ENCODE measurements at regions not wholly inside any gene's neighbourhood (a gene's known extent, or its start where the extent isn't known, plus 50 kb on each side); places are given as distances from the start of the nearest gene placed in this dataset.
"Not testable (repeated sequence)": the region's sequence is repeated elsewhere in the genome, so short reads cannot be mapped to it uniquely, and the experiment has no call there.

- DNase-seq: no peak
Observed at GRCh38 chr5:119897537-119898370, 268.4 kb downstream of the FAM170A start.

- DNase-seq: no peak
Observed at GRCh38 chr5:119899981-119900380, 270.6 kb downstream of the FAM170A start.

- DNase-seq: no peak
Observed at GRCh38 chr5:119902593-119902992, 273.2 kb downstream of the FAM170A start.

- DNase-seq: no peak
Observed at GRCh38 chr5:119913425-119913824, 284.1 kb downstream of the FAM170A start.

- no peak for DNase-seq
Observed at GRCh38 chr5:119919279-119919678, 289.9 kb downstream of the FAM170A start.

GRCh38 chr5:119926301-119926700 lies 296.9 kb downstream of the FAM170A start:
- no peak for DNase-seq

GRCh38 chr5:119928974-119929373 lies 299.6 kb downstream of the FAM170A start:
- DNase-seq: no peak

- no peak for DNase-seq
Observed at GRCh38 chr5:119930490-119930889, 301.1 kb downstream of the FAM170A start.

- peak; percentile 19 for DNase-seq
Observed at GRCh38 chr5:119943148-119943547, 313.8 kb downstream of the FAM170A start.

GRCh38 chr5:119945691-119946090 lies 316.3 kb downstream of the FAM170A start:
- DNase-seq: no peak

- DNase-seq: no peak
Observed at GRCh38 chr5:119948162-119948561, 318.8 kb downstream of the FAM170A start.

- no peak for DNase-seq
Observed at GRCh38 chr5:119949426-119949999, 320.2 kb downstream of the FAM170A start.

GRCh38 chr5:119951330-119951934 lies 322.1 kb downstream of the FAM170A start:
- no peak for DNase-seq

GRCh38 chr5:119953474-119953873 lies 324.1 kb downstream of the FAM170A start:
- DNase-seq: no peak

- DNase-seq: no peak
Observed at GRCh38 chr5:119954106-119954505, 324.7 kb downstream of the FAM170A start.

- no peak for DNase-seq
Observed at GRCh38 chr5:119961993-119962392, 332.6 kb downstream of the FAM170A start.

GRCh38 chr5:119966028-119966427 lies 336.7 kb downstream of the FAM170A start:
- DNase-seq: no peak

- no peak for DNase-seq
Observed at GRCh38 chr5:119968690-119969089, 339.3 kb downstream of the FAM170A start.

GRCh38 chr5:119987077-119987476 lies 357.7 kb downstream of the FAM170A start:
- not testable (repeated sequence) for DNase-seq

GRCh38 chr5:119991625-119992024 lies 362.3 kb downstream of the FAM170A start:
- DNase-seq: no peak

GRCh38 chr5:119996128-119996527 lies 366.8 kb downstream of the FAM170A start:
- no peak for DNase-seq

GRCh38 chr5:120007598-120007997 lies 378.2 kb downstream of the FAM170A start:
- DNase-seq: no peak

GRCh38 chr5:120012431-120012830 lies 383.1 kb downstream of the FAM170A start:
- DNase-seq: no peak

GRCh38 chr5:120014535-120014934 lies 385.2 kb downstream of the FAM170A start:
- DNase-seq: no peak
